GM13976 (cell line): ENCODE measurements at regions not wholly inside any gene's neighbourhood (a gene's known extent, or its start where the extent isn't known, plus 50 kb on each side); places are given as distances from the start of the nearest gene placed in this dataset.

Source experiments
- DNase-seq: peaks from one replicate; pipeline ENCODE4 v3.0.0; 2012; ENCODE audit warnings: low spot score
- CTCF ChIP-seq: IDR thresholded peaks from 2 replicates; pipeline ENCODE4 v1.5.1; 2012; ENCODE audit warnings: borderline replicate concordance, mild to moderate bottlenecking; ENCODE audit not compliant: insufficient read depth; ENCODE audit errors: extremely low read depth, missing control alignments, control extremely low read depth
- in situ Hi-C: fragments of 300-500 bp; cut with MboI; formaldehyde crosslinking; loops from one replicate; pipeline ENCODE4 v1.12.0; 2022; ENCODE audit warnings: low sequenced_read_pairs, mixed read lengths, inconsistent platforms; ENCODE audit not compliant: unreplicated experiment

DNA sequence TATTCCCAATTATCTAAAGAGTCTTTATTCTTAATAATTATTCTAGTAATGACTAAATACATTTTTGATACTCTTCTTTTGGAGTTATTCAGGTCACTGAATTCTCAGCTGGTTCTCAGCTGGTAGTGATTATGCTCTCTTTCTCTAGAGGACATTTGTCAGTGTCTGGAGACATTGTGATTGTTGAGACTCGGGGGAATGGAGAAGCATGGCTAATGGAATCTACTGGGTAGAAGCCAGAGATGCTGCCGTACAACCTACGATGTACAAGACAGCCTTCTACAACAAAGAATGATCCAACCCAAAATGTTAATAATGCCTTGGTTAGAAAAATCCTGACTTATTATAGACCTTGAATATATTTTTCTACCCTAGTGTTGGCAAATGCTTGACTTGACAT, 149.2 kb upstream of the ANKRD50 start:
- no peak for TF ChIP-seq CTCF
- no peak for DNase-seq
- in situ Hi-C loops, result no loop called here

DNA sequence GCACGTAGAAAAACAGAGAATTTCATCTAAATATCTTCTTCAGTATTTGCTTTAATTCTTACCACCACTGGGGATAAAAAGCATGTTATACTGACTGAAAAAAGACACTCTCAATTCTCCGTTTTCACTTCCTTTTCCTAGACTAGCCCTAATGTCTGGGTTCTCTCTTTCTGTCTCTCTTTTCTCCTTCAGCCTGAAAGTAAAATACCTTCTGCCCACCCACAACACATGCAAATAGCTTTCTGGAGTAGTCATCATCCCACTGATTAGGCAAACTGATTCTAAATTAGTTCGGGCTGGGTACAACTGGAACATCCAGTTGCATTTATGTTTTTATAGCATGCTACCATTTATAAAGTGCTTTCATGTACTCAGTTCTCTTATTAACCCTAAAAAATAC, 142.4 kb upstream of the ANKRD50 start:
- peak; percentile 27 for DNase-seq
- in situ Hi-C loops, result no loop called here
- TF ChIP-seq CTCF, result no peak

- DNase-seq, result no peak
- in situ Hi-C loops, result no loop called here
- TF ChIP-seq CTCF, result no peak
Observed at GRCh38 chr4:124851741-124852140, 139.2 kb upstream of the ANKRD50 start.

DNA sequence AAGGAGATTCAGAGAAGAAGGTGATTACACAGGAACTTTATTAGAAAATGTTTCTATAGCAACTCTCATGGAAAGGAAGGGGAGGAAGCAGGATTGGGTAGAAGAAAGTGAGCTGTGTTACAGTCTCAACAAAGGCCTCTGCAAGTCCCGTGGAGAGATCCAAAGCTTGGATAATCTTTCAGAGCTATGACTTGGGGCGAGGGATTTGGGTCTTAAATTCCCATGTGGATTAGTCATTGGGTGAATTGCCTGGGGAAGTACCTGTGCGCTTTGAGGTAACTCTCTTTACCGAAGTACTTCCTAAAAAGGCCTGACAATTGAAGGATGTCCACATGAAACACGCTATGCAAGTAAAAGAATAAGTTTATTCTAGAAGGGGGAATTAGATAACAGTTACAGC, 133.8 kb upstream of the ANKRD50 start:
- DNase-seq, result no peak
- TF ChIP-seq CTCF, result no peak
- in situ Hi-C loops, result no loop called here

DNA sequence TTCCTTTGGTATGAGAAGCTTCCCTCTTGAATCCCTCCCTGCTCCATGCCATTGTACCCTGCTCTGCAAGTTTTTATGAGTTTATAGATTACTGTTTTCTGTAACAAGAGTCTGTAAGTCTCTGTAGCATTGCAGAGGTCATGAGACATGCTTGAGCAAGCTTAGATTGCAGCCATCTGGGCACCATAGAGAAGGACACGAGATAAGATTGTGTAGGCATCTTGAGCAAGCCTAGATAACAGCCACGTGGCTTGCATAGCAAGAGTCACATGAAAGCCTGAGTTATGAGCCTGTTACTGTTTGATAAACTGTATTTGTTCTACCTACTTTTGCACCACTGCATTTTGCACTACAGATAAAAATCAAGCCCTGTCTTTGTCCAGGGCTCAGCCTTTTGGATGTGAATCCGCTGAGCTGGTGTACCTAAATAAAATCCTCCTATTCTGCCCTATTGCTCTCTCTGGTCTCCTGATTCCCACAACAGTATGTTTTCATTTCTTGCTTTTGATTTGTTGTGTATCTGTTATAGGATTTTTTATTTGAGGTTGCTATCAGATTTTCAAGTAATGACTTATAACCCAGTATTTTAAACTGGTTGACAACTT, 127.4 kb upstream of the ANKRD50 start:
- DNase-seq, result no peak
- TF ChIP-seq CTCF, result no peak
- in situ Hi-C loops, result no loop called here

DNA sequence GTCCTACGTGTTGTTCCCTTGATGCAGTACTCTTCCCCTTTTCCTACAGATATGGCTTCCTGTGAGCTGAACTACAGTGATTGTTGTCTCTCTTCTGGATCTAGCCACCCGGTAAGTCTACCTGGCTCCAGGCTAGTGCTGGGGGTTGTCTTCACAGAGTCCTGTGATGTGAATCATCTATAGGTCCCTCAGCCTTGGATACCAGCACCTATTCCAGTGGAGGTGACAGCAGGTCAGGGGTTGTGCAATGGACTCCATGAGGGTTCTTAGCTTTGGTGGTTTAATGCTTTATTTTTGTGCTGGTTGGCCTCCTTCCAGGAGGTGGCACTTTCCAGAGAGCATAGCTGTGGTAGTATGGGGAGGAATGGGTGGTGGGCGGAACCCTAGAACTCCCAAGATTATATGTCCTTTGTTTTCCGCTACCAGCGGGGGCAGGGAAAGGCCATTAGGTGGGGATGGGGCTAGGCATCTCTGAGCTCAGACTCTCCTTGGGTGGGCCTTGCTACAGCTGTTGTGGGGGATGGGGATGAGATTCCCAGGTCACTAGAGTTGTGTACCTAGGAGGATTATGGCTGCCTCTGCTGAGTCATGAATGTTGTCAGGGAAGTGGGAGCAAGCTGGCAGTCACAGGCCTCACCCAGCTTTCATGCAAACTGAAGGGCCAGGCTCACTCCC, 121.4 kb upstream of the ANKRD50 start:
- in situ Hi-C loops, result no loop called here
- TF ChIP-seq CTCF, result no peak
- no peak for DNase-seq
